ENCODE measurements at regions not wholly inside any gene's neighbourhood (a gene's known extent, or its start where the extent isn't known, plus 50 kb on each side); places are given as distances from the start of the nearest gene placed in this dataset.

DNA sequence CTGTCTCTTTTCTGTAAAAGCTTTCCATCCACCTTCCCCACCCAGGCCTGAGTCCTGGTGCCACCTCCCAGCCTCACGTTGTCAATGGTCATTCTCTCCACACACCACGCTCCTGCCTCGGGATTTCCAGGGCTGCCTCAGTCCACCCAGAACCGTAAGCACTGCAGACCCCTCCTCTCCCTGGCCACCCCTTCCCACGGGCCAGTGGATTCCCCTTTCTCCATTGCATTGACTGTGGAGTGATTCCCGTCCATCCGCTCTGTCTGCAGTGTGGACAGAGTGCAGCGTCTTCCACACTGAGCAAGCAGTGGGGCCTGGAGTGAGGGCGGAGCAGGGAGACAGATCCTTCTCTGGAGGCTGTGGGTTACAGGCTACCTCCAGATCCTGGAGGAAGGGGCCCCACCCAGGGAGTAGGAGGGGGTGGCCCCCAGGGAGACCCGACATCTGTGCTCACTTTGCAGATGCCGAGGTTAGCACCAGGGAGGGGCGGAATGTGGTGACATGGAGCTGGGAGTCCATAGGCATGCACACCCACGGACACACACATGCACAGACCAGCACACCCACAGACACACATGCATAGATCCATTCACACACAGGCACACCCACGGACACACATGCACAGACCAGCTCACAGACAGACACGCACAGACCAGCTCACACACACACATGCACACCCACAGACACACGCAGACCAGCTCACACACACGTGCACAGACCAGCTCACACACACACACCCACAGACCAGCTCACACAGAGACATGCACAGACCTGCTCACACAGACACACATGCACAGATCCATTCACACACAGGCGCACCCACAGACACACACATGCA lies 109.6 kb upstream of the B3GAT1 start:
- DNase-seq = no peak

DNA sequence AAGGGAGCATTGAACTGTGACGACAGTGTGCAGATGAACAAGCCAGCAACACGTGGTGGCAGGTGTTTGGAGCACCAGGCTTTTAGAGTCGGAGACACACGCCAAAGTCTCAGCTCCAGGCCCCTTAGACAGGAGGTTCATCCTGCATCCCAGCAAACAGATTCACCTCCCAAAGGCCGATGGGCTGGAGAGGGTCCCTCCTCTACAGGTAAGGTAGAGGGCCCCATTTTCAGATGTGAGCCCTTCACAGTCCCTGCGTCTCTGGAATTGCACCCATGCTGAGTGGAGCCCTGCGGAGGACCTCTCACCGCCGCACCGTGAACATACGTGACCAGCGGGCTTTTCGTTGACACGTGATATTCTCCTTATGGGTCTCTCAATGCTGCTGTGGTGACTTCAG lies 109.0 kb upstream of the B3GAT1 start:
- DNase-seq = no peak

DNA sequence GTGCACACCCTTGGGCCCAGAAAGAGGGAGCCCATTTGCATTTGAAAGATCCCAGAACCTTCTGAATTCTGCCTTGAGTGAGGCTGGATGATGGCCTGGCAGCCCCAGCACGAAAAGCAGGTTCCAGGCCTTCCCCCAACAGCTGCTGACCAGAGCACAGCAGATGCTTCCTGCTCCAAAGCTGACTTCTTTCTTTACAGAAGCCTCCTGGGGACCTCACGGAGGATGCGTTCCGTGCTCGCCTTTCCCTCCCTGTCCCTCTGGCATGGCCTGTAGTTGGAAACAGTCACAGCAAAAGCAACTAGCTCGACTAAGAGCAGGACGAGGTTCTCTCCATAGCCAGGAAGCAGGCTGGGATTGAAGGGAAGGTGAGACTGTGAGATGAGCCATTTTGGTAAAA lies 107.7 kb upstream of the B3GAT1 start:
- DNase-seq = no peak

DNA sequence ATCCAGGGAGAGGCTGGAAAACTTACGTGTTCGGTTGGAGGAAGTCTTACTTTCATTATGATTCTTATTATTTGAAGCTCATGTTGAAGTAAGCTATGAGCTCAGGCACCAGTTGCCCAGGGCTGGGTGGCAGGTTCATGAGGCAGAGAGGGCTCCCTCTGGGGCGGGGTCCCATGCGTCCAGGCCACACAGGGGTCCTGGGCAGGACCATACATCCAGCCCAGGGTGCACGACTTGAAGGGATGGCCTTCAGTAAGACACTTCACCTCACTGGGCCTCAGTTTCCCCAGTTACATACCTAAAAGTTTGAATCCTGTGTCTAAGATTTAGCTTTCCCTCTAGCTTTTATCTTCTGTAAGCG lies 107.3 kb upstream of the B3GAT1 start:
- DNase-seq = no peak

- no peak for DNase-seq
Observed at GRCh38 chr11:134518616-134519389, 106.8 kb upstream of the B3GAT1 start.

GRCh38 chr11:134517621-134518293 lies 105.7 kb upstream of the B3GAT1 start:
- DNase-seq = no peak

DNA sequence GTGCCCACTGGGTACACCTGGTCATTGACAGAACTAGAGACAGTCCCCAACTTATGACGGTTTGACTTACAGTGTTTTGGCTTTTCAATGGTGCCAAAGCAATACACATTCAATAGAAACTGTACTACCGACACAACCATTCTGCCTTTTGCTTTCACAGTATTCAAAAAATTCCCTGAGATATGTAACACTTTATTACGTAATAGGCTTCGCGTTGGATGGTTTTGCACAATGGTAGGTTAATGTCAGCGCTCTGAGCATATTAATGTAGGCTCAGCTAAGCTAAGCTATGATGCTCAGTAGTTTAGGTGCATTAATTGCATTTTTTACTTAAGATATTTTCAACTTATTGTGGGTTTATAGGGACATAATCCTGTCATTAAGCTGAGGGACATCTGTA lies 105.1 kb upstream of the B3GAT1 start:
- DNase-seq = no peak

- no peak for DNase-seq
Observed at GRCh38 chr11:134516529-134516928, 104.5 kb upstream of the B3GAT1 start.

- no peak for DNase-seq
Observed at GRCh38 chr11:134515081-134515960, 103.3 kb upstream of the B3GAT1 start.

GRCh38 chr11:134514354-134514951 lies 102.4 kb upstream of the B3GAT1 start:
- DNase-seq = no peak

- DNase-seq = no peak
Observed at GRCh38 chr11:134513585-134514120, 101.6 kb upstream of the B3GAT1 start.

DNA sequence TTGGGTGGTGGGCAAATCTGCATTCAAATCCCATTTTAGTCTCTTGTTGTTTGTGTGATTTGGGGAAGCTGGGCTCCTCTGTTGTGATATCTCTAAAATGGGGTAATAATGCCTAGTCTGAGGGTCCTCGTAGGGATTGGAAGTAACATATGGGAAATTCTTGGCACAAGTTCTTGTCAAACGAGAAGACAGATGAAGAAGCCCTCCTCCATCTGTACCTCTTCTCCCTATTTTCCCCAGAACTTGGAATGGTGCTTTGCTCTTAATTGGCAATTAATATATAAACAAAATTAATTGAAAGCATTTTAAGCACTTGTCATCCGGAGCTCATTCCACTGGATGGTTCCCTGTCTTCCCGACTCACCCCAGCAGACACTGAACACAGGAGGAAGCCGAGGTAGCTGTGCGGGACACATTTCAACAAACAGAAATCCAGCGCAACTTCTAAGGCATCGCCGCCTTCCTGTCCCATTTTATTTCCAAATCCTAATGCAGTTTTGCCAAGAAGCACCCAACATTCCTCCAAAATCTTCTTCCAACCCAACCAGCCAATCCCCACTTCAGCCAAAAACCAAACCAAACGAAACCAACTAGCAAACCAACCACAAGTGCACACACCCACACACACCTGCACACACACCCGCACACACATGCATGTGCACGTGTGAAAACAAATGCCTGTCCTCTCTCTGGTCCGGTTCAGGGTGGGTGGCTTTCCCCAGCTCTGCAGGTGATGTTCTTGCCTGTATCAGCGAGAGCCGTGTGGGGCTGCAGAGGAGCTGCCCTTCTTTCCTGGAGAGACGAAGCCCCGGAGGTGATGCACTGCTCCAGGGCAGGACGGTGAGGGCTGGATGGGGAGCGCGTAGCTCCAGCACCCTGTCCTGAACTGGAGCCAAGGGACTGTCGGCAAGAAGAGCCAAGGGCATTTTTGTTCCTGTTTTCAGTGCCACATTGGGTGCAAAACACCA lies 100.8 kb upstream of the B3GAT1 start:
- no peak for DNase-seq

GRCh38 chr11:134512061-134512460 lies 100.0 kb upstream of the B3GAT1 start:
- DNase-seq = no peak

DNA sequence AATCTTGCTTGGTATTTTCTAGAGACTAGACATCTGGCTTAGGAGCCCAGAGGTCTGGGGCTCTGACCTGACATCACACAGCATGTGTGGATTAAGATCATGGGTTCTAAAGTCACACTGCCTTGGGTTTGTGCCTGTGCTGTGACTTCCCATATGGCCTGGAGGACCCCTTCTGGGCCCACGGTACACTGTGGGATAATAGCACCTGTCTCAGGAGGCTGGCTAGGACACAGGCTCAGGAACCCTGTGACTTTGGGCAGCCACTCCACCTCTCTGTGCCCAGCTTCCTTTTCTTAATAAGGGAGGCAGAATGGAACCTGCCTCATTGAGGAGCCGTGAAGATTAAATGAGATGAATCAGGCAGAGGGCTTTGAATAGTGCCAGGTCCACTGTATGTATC lies 99.2 kb upstream of the B3GAT1 start:
- no peak for DNase-seq

DNA sequence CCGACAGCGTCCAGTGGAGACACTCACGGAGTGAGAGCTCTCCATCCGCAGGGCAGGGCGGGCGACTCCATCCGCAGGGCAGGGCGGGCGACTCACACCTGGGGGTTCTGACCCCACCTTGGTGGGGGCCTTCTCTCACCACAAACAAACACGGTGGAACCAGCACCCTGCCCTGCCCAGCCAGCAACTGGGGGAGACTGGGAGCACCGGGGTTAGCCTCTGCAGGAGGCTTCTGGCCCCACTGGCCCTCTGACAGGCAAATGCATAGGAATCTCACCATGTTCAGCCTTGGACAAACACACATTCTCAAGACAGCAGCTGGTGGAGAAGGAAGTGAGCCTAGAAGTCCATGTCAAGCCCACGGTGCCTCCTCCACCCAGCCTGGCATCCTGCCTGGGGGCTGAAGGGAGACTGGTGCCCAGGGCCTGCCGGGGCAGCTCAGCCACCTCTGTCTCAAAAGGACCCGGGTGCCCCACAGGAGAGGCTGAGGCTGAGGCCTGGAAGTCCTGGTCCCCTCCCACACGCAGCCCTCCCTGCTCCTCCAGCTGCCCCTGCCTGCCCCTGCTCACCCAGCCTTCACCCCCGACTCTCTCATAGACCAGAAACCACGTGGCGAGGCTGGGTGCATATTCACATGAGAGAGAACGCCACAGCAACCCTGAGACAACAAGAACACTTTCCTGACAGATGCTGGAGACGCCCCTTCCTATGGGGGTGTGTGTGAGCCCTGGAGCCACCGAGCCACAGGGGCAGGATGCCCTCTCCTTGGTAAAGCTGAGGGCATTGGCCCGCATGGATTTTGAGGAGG lies 98.4 kb upstream of the B3GAT1 start:
- no peak for DNase-seq

- DNase-seq = no peak
Observed at GRCh38 chr11:134509381-134510232, 97.6 kb upstream of the B3GAT1 start.

- no peak for DNase-seq
Observed at GRCh38 chr11:134508219-134508990, 96.4 kb upstream of the B3GAT1 start.

GRCh38 chr11:134506046-134506445 lies 94.0 kb upstream of the B3GAT1 start:
- DNase-seq = no peak

All from MV-4-11 (cell line).